Prostate gland (tissue), 2 donors: ENCODE measurements at regions not wholly inside any gene's neighbourhood (a gene's known extent, or its start where the extent isn't known, plus 50 kb on each side); places are given as distances from the start of the nearest gene placed in this dataset.

ENCODE experiments used
- DNase-seq: peaks from one replicate; pipeline ENCODE4 v3.0.0-alpha.2; 2019; ENCODE audit warnings: low spot score
- H3K27ac ChIP-seq, 2 donors: fragments of 200-600 bp; sonication (generic); 2 replicates each; pipeline ENCODE4 v1.5.1; 2017 to 2019
- H3K27me3 ChIP-seq: fragments of 200-600 bp; sonication (generic); replicated peaks from 2 replicates; pipeline ENCODE4 v1.5.1; 2019; ENCODE audit not compliant: insufficient read depth
- H3K36me3 ChIP-seq, 2 donors: fragments of 200-600 bp; sonication (generic); 1 replicate in 1 of 2; 2 replicates in 1 of 2; pipeline versions ENCODE4 v1.5.1 to v1.8.1; 2017 to 2019
- H3K4me1 ChIP-seq: fragments of 200-600 bp; sonication (generic); replicated peaks from 2 replicates; pipeline ENCODE4 v1.5.1; 2019
- H3K4me3 ChIP-seq, 2 donors: fragments of 200-600 bp; sonication (generic); 2 replicates each; pipeline ENCODE4 v1.5.1; 2017 to 2019
- H3K9me3 ChIP-seq: fragments of 200-600 bp; sonication (generic); 2 replicates; pipeline ENCODE4 v1.5.1; 2017
- CTCF ChIP-seq, 4 experiments: fragments of 200-600 bp in 2 of 4; fragments of 450-650 bp in 2 of 4; sonication (generic) in 2 of 4; IDR thresholded peaks; 1 replicate in 3 of 4; 2 replicates in 1 of 4; pipeline ENCODE4 v1.5.1; 2016 to 2019; ENCODE audit warnings: antibody characterized with exemption in 4 of 4, mild to moderate bottlenecking in 2 of 4, moderate library complexity in 2 of 4
- POLR2A ChIP-seq: fragments of 450-650 bp; IDR thresholded peaks from one replicate; pipeline ENCODE4 v1.6.1; 2016; ENCODE audit warnings: antibody characterized with exemption, mild to moderate bottlenecking
- POLR2AphosphoS5 ChIP-seq: sonication (generic); formaldehyde crosslinking; IDR thresholded peaks from one replicate; pipeline ENCODE4 v1.6.1; 2017; ENCODE audit warnings: antibody characterized with exemption
- WGBS: methylation state at CpG from one replicate; pipeline ENCODE4 v1.1.5; 2018; 5-methylcytosine and 5-hydroxymethylcytosine counted together
- intact Hi-C: fragments of 100-400 bp; cut with DNase I; formaldehyde crosslinking; loops from one replicate; pipeline ENCODE4 v1.14.2; 2022

GRCh38 chr17:69810326-69810965 is 264.6 kb upstream of the KCNJ16 start:
- no peak overlapping the region for H3K27ac ChIP-seq
- no peaks in the 10 kb centered on the region for H3K36me3 ChIP-seq
- no peaks in the 10 kb centered on the region for H3K9me3 ChIP-seq
- H3K4me3 ChIP-seq: no peak overlapping the region
- intact Hi-C loops: no loop called here
- H3K4me1 ChIP-seq: no peaks in the 10 kb centered on the region
- H3K27me3 ChIP-seq: no peaks in the 10 kb centered on the region
- no peak for DNase-seq
- no peak for TF ChIP-seq POLR2AphosphoS5
- TF ChIP-seq POLR2A: no peak
- TF ChIP-seq CTCF (IDR thresholded peaks at IDR 0.05): no peak
- 78% methylated on average over 6 of the region's 6 CpGs for WGBS

GRCh38 chr17:69812240-69812837 is 262.7 kb upstream of the KCNJ16 start:
- WGBS: 80% methylated on average over 4 of the region's 4 CpGs
- Histone ChIP-seq H3K4me1 (no peaks in the 10 kb centered on the region), H3K36me3 (no peaks in the 10 kb centered on the region), H3K27ac (no peak overlapping the region), H3K4me3 (no peak overlapping the region), H3K9me3 (no peaks in the 10 kb centered on the region), H3K27me3 (no peaks in the 10 kb centered on the region)
- no peak for TF ChIP-seq CTCF (IDR thresholded peaks at IDR 0.05)
- TF ChIP-seq POLR2A: no peak
- no peak for TF ChIP-seq POLR2AphosphoS5
- intact Hi-C loops: no loop called here
- no peak for DNase-seq

DNA sequence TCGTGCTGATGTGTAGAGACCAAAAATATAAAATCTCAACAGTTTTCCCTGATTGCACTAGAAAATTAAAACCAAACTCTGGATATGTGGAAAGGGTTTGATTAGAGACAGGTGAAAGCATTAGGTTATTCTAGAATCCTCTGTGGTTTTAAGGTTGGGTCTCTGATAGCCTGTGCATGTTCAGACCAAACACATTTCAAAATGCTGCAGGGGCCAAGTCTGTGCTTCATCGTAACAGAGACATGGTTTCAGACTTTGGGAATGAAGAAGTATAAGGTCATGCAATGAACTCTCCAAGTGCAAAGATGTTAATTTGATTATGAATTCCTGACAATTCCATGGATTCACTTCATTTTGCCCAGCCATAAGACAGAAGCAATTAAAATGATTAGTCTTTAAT is 261.0 kb upstream of the KCNJ16 start:
- H3K4me3 ChIP-seq: no peak overlapping the region
- H3K36me3 ChIP-seq: no peaks in the 10 kb centered on the region
- TF ChIP-seq POLR2A (no peak), POLR2AphosphoS5 (no peak), CTCF (IDR thresholded peaks at IDR 0.05) (no peak)
- WGBS: 39% methylated on average over 2 of the region's 2 CpGs
- H3K27ac ChIP-seq: no peak overlapping the region
- intact Hi-C loops: no loop called here
- no peak for DNase-seq
- H3K4me1 ChIP-seq: no peaks in the 10 kb centered on the region
- H3K9me3 ChIP-seq: no peaks in the 10 kb centered on the region
- H3K27me3 ChIP-seq: no peaks in the 10 kb centered on the region

DNA sequence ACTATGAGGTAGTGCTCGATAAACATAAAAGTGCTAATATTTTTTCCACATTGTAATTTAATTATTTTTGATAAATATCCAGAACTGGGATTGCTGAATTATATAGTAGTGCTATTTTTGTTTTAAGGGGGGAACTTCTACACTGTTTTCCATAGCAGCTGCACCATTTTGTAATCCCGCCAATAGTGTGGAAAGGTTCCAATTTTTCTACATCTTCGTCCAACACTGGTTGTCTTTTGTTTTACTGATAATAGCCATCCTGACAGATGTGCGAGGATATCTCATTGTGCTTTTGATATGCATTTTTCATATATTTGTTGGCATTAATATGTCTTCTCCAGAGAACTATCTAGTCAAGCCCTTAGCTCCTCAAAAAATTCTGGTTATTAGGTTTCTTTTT is 259.6 kb upstream of the KCNJ16 start:
- intact Hi-C loops: no loop called here
- no peak for TF ChIP-seq POLR2AphosphoS5
- no peak for TF ChIP-seq CTCF (IDR thresholded peaks at IDR 0.05)
- TF ChIP-seq POLR2A: no peak
- Histone ChIP-seq H3K4me1 (no peaks in the 10 kb centered on the region), H3K9me3 (no peaks in the 10 kb centered on the region), H3K27ac (no peak overlapping the region), H3K4me3 (no peak overlapping the region), H3K36me3 (no peaks in the 10 kb centered on the region), H3K27me3 (no peaks in the 10 kb centered on the region)
- WGBS: 90% methylated on average over 4 of the region's 4 CpGs
- DNase-seq: no peak

DNA sequence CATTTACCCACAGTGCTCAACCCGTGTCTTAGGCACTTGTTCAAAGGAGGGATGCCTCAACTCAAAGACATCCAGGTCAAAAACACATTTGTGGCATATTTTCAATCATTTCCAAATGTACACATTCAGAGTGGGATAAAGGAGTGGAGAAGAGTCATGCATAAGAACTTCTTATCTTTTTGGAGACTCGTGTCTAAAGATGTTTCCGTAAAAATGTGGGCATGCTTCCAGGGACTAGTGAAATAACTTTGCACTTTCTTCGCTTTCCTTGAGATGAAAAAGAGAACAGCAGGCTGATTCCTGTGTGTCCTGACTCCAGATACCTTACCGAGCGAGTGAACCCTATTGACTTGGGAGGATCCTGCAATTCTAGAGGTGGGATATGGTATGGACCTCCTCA is 256.6 kb upstream of the KCNJ16 start:
- H3K4me1 ChIP-seq: no peaks in the 10 kb centered on the region
- H3K9me3 ChIP-seq: no peaks in the 10 kb centered on the region
- no peak overlapping the region for H3K27ac ChIP-seq
- WGBS: 64% methylated on average over 6 of the region's 6 CpGs
- DNase-seq: no peak
- intact Hi-C loops: no loop called here
- no peaks in the 10 kb centered on the region for H3K27me3 ChIP-seq
- H3K4me3 ChIP-seq: no peak overlapping the region
- no peak for TF ChIP-seq POLR2AphosphoS5
- TF ChIP-seq POLR2A: no peak
- no peak for TF ChIP-seq CTCF (IDR thresholded peaks at IDR 0.05)
- H3K36me3 ChIP-seq: no peaks in the 10 kb centered on the region
